Transverse colon (tissue), 4 donors: ENCODE measurements at regions not wholly inside any gene's neighbourhood (a gene's known extent, or its start where the extent isn't known, plus 50 kb on each side); places are given as distances from the start of the nearest gene placed in this dataset.

Experiments used
- DNase-seq: peaks from one replicate; pipeline ENCODE4 v3.0.0-alpha.2; 2019
- H3K27ac ChIP-seq, 4 donors: fragments of 200-600 bp; sonication (generic); 2 replicates each; pipeline ENCODE4 v1.5.1; 2016 to 2018; ENCODE audit warnings: inconsistent platforms in 4 of 4
- H3K27me3 ChIP-seq: fragments of 200-600 bp; sonication (generic); 2 replicates; pipeline ENCODE4 v1.5.1; 2017; ENCODE audit warnings: inconsistent platforms
- H3K36me3 ChIP-seq, 4 donors: fragments of 200-600 bp; sonication (generic); 2 replicates each; pipeline ENCODE4 v1.5.1; 2017 to 2019; ENCODE audit warnings: inconsistent platforms in 4 of 4
- H3K4me1 ChIP-seq, 4 donors: fragments of 200-600 bp; sonication (generic); 2 replicates each; pipeline ENCODE4 v1.5.1; 2017 to 2020; ENCODE audit warnings: inconsistent platforms in 4 of 4
- H3K4me3 ChIP-seq, 4 donors: fragments of 200-600 bp; sonication (generic); 1 replicate in 1 of 4; 2 replicates in 3 of 4; pipeline versions ENCODE4 v1.5.1 to v1.6.1; 2017 to 2019; ENCODE audit warnings: inconsistent platforms in 4 of 4
- H3K9me3 ChIP-seq, 2 donors: fragments of 200-600 bp; sonication (generic); 2 replicates each; pipeline ENCODE4 v1.5.1; 2017 to 2019; ENCODE audit warnings: inconsistent platforms in 2 of 2
- EP300 ChIP-seq: sonication (generic); formaldehyde crosslinking; IDR thresholded peaks from one replicate; pipeline ENCODE4 v1.6.1; 2017; ENCODE audit warnings: antibody characterized with exemption, low read depth
- POLR2A ChIP-seq: fragments of 450-650 bp; IDR thresholded peaks from one replicate; pipeline ENCODE4 v1.6.1; 2016; ENCODE audit warnings: antibody characterized with exemption, mild to moderate bottlenecking, moderate library complexity
- POLR2AphosphoS5 ChIP-seq, 3 donors: sonication (generic); formaldehyde crosslinking; IDR thresholded peaks; one replicate each; pipeline ENCODE4 v1.6.1; 2016; ENCODE audit warnings: antibody characterized with exemption in 3 of 3
- WGBS, 2 donors: methylation state at CpG; one replicate each; pipeline ENCODE4 v1.1.5; 2018; ENCODE audit warnings: low coverage in 1 of 2; 5-methylcytosine and 5-hydroxymethylcytosine counted together
- in situ Hi-C, 4 donors: fragments of 200-750 bp; cut with MboI; loops; one replicate each; pipeline versions ENCODE4 v1.15.0 to v1.15.1; 2017; ENCODE audit warnings: low sequenced_read_pairs in 3 of 4, low pct_ligation_motif_present in 1 of 4, low pct_unique_long_range_greater_than_20kb in 1 of 4
- intact Hi-C: fragments of 100-400 bp; cut with DNase I; formaldehyde crosslinking; loops from one replicate; pipeline ENCODE4 v1.15.1; 2023; ENCODE audit warnings: low total_unique reads
- TF ChIP-seq, protein P1 (sequence below), 5 experiments: fragments of 200-600 bp in 3 of 5; fragments of 450-650 bp in 2 of 5; sonication (generic) in 3 of 5; IDR thresholded peaks; 1 replicate in 2 of 5; 2 replicates in 3 of 5; pipeline ENCODE4 v1.5.1; 2016 to 2017; ENCODE audit warnings: antibody characterized with exemption in 5 of 5, inconsistent platforms in 3 of 5, mild to moderate bottlenecking in 2 of 5, moderate library complexity in 1 of 5

DNA sequence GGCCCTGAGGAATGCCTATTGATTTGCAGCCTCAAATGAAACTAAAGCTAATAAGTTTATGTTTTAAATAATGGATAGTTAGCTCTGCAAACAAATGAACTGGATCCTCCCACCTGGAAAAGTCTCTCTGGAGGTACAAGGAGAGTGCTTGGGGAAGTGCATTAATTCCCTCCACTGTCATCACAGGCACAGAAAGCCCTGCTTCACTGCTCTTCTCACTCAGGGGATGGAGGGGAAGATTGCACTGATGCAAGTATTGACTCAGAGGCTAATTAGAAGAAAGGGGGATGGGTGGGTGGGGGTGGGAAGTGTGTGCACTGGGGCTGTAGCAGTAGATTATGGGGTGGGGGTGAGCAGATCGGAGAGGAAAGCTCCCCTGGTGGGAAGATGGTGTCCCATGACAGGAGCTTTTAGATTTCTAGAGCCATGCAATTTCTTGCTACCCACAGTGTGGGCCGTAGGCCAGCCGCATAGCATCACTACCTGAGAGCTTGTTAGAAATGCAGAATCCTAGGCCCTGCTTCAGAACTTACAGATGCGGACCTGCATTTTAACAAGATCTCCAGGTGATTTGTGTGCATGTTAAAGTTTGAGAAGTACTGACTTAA, 163.9 kb downstream of the HIPK3 start:
- TF ChIP-seq EP300 (no peak), POLR2A (no peak), POLR2AphosphoS5 (IDR thresholded peaks at IDR 0.05) (no peak)
- TF ChIP-seq, protein P1, sequence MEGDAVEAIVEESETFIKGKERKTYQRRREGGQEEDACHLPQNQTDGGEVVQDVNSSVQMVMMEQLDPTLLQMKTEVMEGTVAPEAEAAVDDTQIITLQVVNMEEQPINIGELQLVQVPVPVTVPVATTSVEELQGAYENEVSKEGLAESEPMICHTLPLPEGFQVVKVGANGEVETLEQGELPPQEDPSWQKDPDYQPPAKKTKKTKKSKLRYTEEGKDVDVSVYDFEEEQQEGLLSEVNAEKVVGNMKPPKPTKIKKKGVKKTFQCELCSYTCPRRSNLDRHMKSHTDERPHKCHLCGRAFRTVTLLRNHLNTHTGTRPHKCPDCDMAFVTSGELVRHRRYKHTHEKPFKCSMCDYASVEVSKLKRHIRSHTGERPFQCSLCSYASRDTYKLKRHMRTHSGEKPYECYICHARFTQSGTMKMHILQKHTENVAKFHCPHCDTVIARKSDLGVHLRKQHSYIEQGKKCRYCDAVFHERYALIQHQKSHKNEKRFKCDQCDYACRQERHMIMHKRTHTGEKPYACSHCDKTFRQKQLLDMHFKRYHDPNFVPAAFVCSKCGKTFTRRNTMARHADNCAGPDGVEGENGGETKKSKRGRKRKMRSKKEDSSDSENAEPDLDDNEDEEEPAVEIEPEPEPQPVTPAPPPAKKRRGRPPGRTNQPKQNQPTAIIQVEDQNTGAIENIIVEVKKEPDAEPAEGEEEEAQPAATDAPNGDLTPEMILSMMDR (IDR thresholded peaks at IDR 0.05), result no peak
- Histone ChIP-seq H3K36me3 (no peaks in the 10 kb centered on the region), H3K4me1 (no peaks in the 10 kb centered on the region), H3K4me3 (no peak overlapping the region), H3K27ac (no peak overlapping the region), H3K27me3 (no peaks in the 10 kb centered on the region), H3K9me3 (no peaks in the 10 kb centered on the region)
- intact Hi-C loops, result no loop called here
- no peak for DNase-seq
- in situ Hi-C loops, result no loop called here
- WGBS, 2 donors, result 86 to 100% methylated on average over 2 to 4 of the region's 4 CpGs

GRCh38 chr11:33419924-33420323, 162.7 kb downstream of the HIPK3 start:
- intact Hi-C loops (no loop called here), in situ Hi-C loops (no loop called here)

DNA sequence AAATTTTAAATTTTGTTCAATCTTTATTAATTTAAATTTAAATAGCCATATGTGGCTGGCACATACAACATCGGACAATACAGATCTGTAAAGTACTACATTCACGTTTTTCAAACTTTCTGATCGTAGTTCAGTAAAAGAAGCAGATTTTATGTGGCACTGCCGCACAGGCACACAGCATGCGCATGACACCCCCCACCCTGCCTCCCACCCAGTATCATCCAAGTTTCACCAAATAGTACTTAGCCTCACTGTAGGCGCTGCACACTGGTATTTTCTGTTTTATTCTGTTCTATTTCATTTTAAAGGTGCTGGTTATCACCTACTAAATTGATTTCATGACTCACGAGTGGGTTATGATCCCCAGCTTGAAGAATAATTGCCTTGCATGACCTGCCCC, 159.9 kb downstream of the HIPK3 start:
- in situ Hi-C loops (no loop called here), intact Hi-C loops (no loop called here)
- no peak for DNase-seq
- 85 to 96% methylated on average over 5 to 7 of the region's 7 CpGs for WGBS, 2 donors
- TF ChIP-seq, protein P1 (IDR thresholded peaks at IDR 0.05), result no peak
- Histone ChIP-seq H3K4me1 (no peaks in the 10 kb centered on the region), H3K27me3 (no peaks in the 10 kb centered on the region), H3K36me3 (no peaks in the 10 kb centered on the region), H3K4me3 (no peak overlapping the region), H3K9me3 (no peaks in the 10 kb centered on the region), H3K27ac (no peak overlapping the region)

More at GRCh38 chr11:33419924-33420323, 162.7 kb downstream of the HIPK3 start:
- no peak overlapping the region for H3K27ac ChIP-seq
- H3K4me3 ChIP-seq, result no peak overlapping the region
- no peaks in the 10 kb centered on the region for H3K36me3 ChIP-seq
- H3K27me3 ChIP-seq, result no peaks in the 10 kb centered on the region
- WGBS, 2 donors, result 51 to 59% methylated on average over 4 of the region's 4 CpGs
- H3K9me3 ChIP-seq, result no peaks in the 10 kb centered on the region
- TF ChIP-seq, protein P1 (IDR thresholded peaks at IDR 0.05), result no peak
- TF ChIP-seq POLR2A (no peak), POLR2AphosphoS5 (IDR thresholded peaks at IDR 0.05) (no peak), EP300 (no peak)
- DNase-seq, result no peak
- no peaks in the 10 kb centered on the region for H3K4me1 ChIP-seq

GRCh38 chr11:33413301-33413700, 156.1 kb downstream of the HIPK3 start:
- Histone ChIP-seq H3K27ac (no peak overlapping the region), H3K4me1 (no peaks in the 10 kb centered on the region), H3K4me3 (no peak overlapping the region), H3K27me3 (peaks cover 9% of the 10 kb centered on the region), H3K9me3 (no peaks in the 10 kb centered on the region), H3K36me3 (no peaks in the 10 kb centered on the region)
- in situ Hi-C loops (no loop called here), intact Hi-C loops (no loop called here)
- no peak for DNase-seq
- 71 to 72% methylated on average over 4 of the region's 4 CpGs for WGBS, 2 donors
- TF ChIP-seq POLR2AphosphoS5 (IDR thresholded peaks at IDR 0.05) (no peak), EP300 (no peak), POLR2A (no peak)
- TF ChIP-seq, protein P1 (IDR thresholded peaks at IDR 0.05), result no peak
